Psoas muscle (tissue), 7 donors: ENCODE measurements at regions not wholly inside any gene's neighbourhood (a gene's known extent, or its start where the extent isn't known, plus 50 kb on each side); places are given as distances from the start of the nearest gene placed in this dataset.

Source experiments
- ATAC-seq, 4 donors: fragments of 200-7000 bp; cut with Tn5 transposase; one replicate each; pipeline ENCODE4 v1.9.1; 2020; ENCODE audit warnings: moderate library complexity in 3 of 4, mild to moderate bottlenecking in 2 of 4
- DNase-seq, 2 donors: peaks; one replicate each; pipeline ENCODE4 v3.0.0-alpha.2; 2020
- H3K27ac ChIP-seq: fragments of 200-600 bp; one replicate; pipeline ENCODE4 v1.8.0; 2022
- H3K27me3 ChIP-seq, 3 donors: fragments of 200-600 bp in 1 of 3; one replicate each; pipeline versions ENCODE4 v1.6.1 to v1.8.0; 2013 to 2022; ENCODE audit warnings: low read length in 2 of 3, mild to moderate bottlenecking in 2 of 3, moderate library complexity in 1 of 3; ENCODE audit not compliant: insufficient read depth in 3 of 3
- H3K36me3 ChIP-seq, 2 donors: fragments of 200-600 bp in 1 of 2; one replicate each; pipeline versions ENCODE4 v1.6.1 to v1.8.0; 2013 to 2022; ENCODE audit warnings: low read depth in 1 of 2, mild to moderate bottlenecking in 1 of 2, moderate library complexity in 1 of 2; ENCODE audit not compliant: insufficient read depth in 1 of 2
- H3K4me1 ChIP-seq: fragments of 200-600 bp; one replicate; pipeline ENCODE4 v1.8.0; 2022
- H3K4me3 ChIP-seq: fragments of 200-600 bp; one replicate; pipeline ENCODE4 v1.8.0; 2022; ENCODE audit warnings: mild to moderate bottlenecking
- H3K9me3 ChIP-seq: fragments of 200-600 bp; one replicate; pipeline ENCODE4 v1.8.0; 2022
- WGBS, 3 donors: extraction: QIAGEN DNeasy Blood & Tissue Kit; methylation state at CpG; one replicate each; pipeline versions ENCODE4 v1.1.6 to v1.1.7; 2013; 5-methylcytosine and 5-hydroxymethylcytosine counted together
- intact Hi-C, 2 donors: fragments of 100-400 bp; cut with DNase I; formaldehyde crosslinking; loops; one replicate each; pipeline versions ENCODE4 v1.11.0 to v1.14.2; 2022
- TF ChIP-seq, protein P1 (sequence below): fragments of 200-600 bp; IDR thresholded peaks from one replicate; pipeline ENCODE4 v1.8.0; 2022; ENCODE audit warnings: antibody characterized with exemption
- donor health status: healthy with polysubstance abuse.
- donor health status: DM: no; HTN: no; CAD: no; lungs with moderate emphysema.
- donor health status: Bipolar disorder and iron deficiency.
- donor health status: healthy.
- donor health status: DM: yes; HTN: yes; CAD: no.
- donor health status: DM: no; HTN: no; CAD: no.
- donor health status: DM: yes; HTN: yes; CAD: no.

- intact Hi-C loops = no loop called here
- TF ChIP-seq, protein P1, sequence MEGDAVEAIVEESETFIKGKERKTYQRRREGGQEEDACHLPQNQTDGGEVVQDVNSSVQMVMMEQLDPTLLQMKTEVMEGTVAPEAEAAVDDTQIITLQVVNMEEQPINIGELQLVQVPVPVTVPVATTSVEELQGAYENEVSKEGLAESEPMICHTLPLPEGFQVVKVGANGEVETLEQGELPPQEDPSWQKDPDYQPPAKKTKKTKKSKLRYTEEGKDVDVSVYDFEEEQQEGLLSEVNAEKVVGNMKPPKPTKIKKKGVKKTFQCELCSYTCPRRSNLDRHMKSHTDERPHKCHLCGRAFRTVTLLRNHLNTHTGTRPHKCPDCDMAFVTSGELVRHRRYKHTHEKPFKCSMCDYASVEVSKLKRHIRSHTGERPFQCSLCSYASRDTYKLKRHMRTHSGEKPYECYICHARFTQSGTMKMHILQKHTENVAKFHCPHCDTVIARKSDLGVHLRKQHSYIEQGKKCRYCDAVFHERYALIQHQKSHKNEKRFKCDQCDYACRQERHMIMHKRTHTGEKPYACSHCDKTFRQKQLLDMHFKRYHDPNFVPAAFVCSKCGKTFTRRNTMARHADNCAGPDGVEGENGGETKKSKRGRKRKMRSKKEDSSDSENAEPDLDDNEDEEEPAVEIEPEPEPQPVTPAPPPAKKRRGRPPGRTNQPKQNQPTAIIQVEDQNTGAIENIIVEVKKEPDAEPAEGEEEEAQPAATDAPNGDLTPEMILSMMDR = no peak
- Histone ChIP-seq H3K27ac (no peak overlapping the region), H3K36me3 (no peaks in the 10 kb centered on the region), H3K4me3 (no peak overlapping the region), H3K4me1 (no peaks in the 10 kb centered on the region), H3K27me3 (no peaks in the 10 kb centered on the region), H3K9me3 (no peaks in the 10 kb centered on the region)
- DNase-seq (no peak), ATAC-seq (no peak)
- 52 to 69% (median 57%) methylated on average over 4 of the region's 4 CpGs for WGBS, 3 donors
These were observed 598.0 kb downstream of the EFNB2 start for GRCh38 chr13:105937451-105937850.

- intact Hi-C loops = no loop called here
- no peaks in the 10 kb centered on the region for H3K36me3 ChIP-seq
- H3K4me3 ChIP-seq = no peak overlapping the region
- no peaks in the 10 kb centered on the region for H3K4me1 ChIP-seq
- H3K27me3 ChIP-seq = no peaks in the 10 kb centered on the region
- TF ChIP-seq, protein P1 = no peak
- no peak overlapping the region for H3K27ac ChIP-seq
- H3K9me3 ChIP-seq = no peaks in the 10 kb centered on the region
- no peak for DNase-seq
- ATAC-seq = no peak
- WGBS, 3 donors = 65 to 75% (median 71%) methylated on average over 5 of the region's 5 CpGs
These were observed 598.6 kb downstream of the EFNB2 start for GRCh38 chr13:105936816-105937215.

DNA sequence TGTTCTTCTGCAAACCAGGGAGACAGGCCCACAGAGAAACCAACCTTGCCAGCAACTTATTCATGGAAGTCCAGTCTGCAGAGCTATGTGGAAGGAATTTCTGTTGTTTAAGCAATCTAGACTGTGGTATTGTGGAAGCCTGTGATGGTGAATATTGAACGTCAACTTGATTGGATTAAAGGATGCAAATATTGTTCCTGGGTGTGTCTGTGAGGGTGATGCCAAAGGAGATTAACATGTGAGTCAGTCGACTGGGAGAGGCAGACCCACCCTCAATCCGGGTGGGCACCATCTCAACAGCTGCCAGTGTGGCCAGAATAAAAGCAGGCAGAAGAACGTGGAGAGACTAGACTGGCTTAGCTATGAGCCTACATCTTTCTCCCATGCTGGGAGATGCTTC lies 606.0 kb downstream of the EFNB2 start:
- intact Hi-C loops = no loop called here
- WGBS, 3 donors = 29 to 43% (median 36%) methylated on average over 4 of the region's 4 CpGs
- ATAC-seq (no peak), DNase-seq (no peak)
- Histone ChIP-seq H3K36me3 (no peaks in the 10 kb centered on the region), H3K4me1 (no peaks in the 10 kb centered on the region), H3K9me3 (no peaks in the 10 kb centered on the region), H3K27me3 (no peaks in the 10 kb centered on the region), H3K27ac (no peak overlapping the region), H3K4me3 (no peak overlapping the region)
- TF ChIP-seq, protein P1 = no peak

GRCh38 chr13:105928901-105929300 lies 606.6 kb downstream of the EFNB2 start:
- intact Hi-C loops = no loop called here
- Histone ChIP-seq H3K27ac (no peak overlapping the region), H3K4me3 (no peak overlapping the region), H3K4me1 (no peaks in the 10 kb centered on the region), H3K36me3 (no peaks in the 10 kb centered on the region), H3K9me3 (no peaks in the 10 kb centered on the region), H3K27me3 (no peaks in the 10 kb centered on the region)
- 85 to 95% (median 88%) methylated on average over 4 of the region's 4 CpGs for WGBS, 3 donors
- DNase-seq (no peak), ATAC-seq (no peak)
- TF ChIP-seq, protein P1 = no peak

GRCh38 chr13:105928048-105928447 lies 607.4 kb downstream of the EFNB2 start:
- Histone ChIP-seq H3K9me3 (no peaks in the 10 kb centered on the region), H3K36me3 (no peaks in the 10 kb centered on the region), H3K27me3 (no peaks in the 10 kb centered on the region), H3K27ac (no peak overlapping the region), H3K4me3 (no peak overlapping the region), H3K4me1 (no peaks in the 10 kb centered on the region)
- intact Hi-C loops = no loop called here
- TF ChIP-seq, protein P1 = no peak
- ATAC-seq = no peak
- WGBS, 3 donors = 65 to 83% (median 73%) methylated on average over 1 of the region's 1 CpG
- DNase-seq = no peak
